HepG2 (cell line): ENCODE measurements at regions not wholly inside any gene's neighbourhood (a gene's known extent, or its start where the extent isn't known, plus 50 kb on each side); places are given as distances from the start of the nearest gene placed in this dataset.
A peak's percentile ranks its signal among the peaks of the same experiment; 100 is the strongest.

ENCODE experiments used
- ETV6 ChIP-seq: sonication (generic); formaldehyde crosslinking; conservative IDR thresholded peaks from 2 replicates; pipeline ENCODE4 v1.4.0; 2020; ENCODE audit warnings: missing genetic modification reagents
- FOXK2 ChIP-seq: fragments of 450-650 bp; IDR thresholded peaks from 2 replicates; pipeline ENCODE4 v1.6.1; 2016
- GMEB1 ChIP-seq: sonication (generic); formaldehyde crosslinking; IDR thresholded peaks from 2 replicates; pipeline ENCODE4 v1.5.1; 2020; ENCODE audit warnings: missing genetic modification reagents, mild to moderate bottlenecking, borderline replicate concordance
- HNRNPK ChIP-seq: fragments of 200-400 bp; formaldehyde crosslinking; IDR thresholded peaks from 2 replicates; pipeline ENCODE4 v1.6.1; 2018; ENCODE audit warnings: low read length, low read depth, moderate library complexity, mild to moderate bottlenecking; ENCODE audit not compliant: poor library complexity, severe bottlenecking
- MEF2D ChIP-seq: sonication (generic); formaldehyde crosslinking; IDR thresholded peaks from 2 replicates; pipeline ENCODE4 v1.5.1; 2020; ENCODE audit warnings: mild to moderate bottlenecking, missing genetic modification reagents
- MTERF4 ChIP-seq: sonication (generic); formaldehyde crosslinking; IDR thresholded peaks from 2 replicates; pipeline ENCODE4 v1.8.0; 2023; ENCODE audit warnings: mild to moderate bottlenecking, missing genetic modification reagents
- PATZ1 ChIP-seq: sonication (generic); formaldehyde crosslinking; IDR thresholded peaks from 2 replicates; pipeline ENCODE4 v1.4.0; 2020; ENCODE audit warnings: missing genetic modification reagents
- SALL1 ChIP-seq: sonication (generic); formaldehyde crosslinking; IDR thresholded peaks from 2 replicates; pipeline ENCODE4 v1.8.0; 2022; ENCODE audit warnings: mild to moderate bottlenecking, missing genetic modification reagents
- SNAPC4 ChIP-seq: sonication (generic); formaldehyde crosslinking; IDR thresholded peaks from 2 replicates; pipeline ENCODE4 v1.4.0; 2020; ENCODE audit warnings: mild to moderate bottlenecking, missing genetic modification reagents
- TMF1 ChIP-seq: sonication (generic); formaldehyde crosslinking; IDR thresholded peaks from 2 replicates; pipeline ENCODE4 v1.8.1; 2022; ENCODE audit warnings: low read depth, missing genetic modification reagents
- ZIK1 ChIP-seq: sonication (generic); formaldehyde crosslinking; IDR thresholded peaks from 2 replicates; pipeline ENCODE4 v1.5.0; 2020; ENCODE audit warnings: mild to moderate bottlenecking, low read depth, missing genetic modification reagents, borderline replicate concordance
- ZMYM3 ChIP-seq: sonication (generic); formaldehyde crosslinking; IDR thresholded peaks from 2 replicates; pipeline ENCODE4 v1.5.1; 2020; ENCODE audit warnings: mild to moderate bottlenecking, missing genetic modification reagents
- ZNF350 ChIP-seq: sonication (generic); formaldehyde crosslinking; IDR thresholded peaks from 2 replicates; pipeline ENCODE4 v1.4.0; 2020; ENCODE audit warnings: mild to moderate bottlenecking, low read depth, missing genetic modification reagents, borderline replicate concordance
- ZNF503 ChIP-seq: sonication (generic); formaldehyde crosslinking; IDR thresholded peaks from 2 replicates; pipeline ENCODE4 v1.4.0; 2020; ENCODE audit warnings: missing genetic modification reagents
- ZNF564 ChIP-seq: sonication (generic); formaldehyde crosslinking; IDR thresholded peaks from 2 replicates; pipeline ENCODE4 v1.8.1; 2023; ENCODE audit warnings: mild to moderate bottlenecking, missing genetic modification reagents
- ZNF629 ChIP-seq: sonication (generic); formaldehyde crosslinking; conservative IDR thresholded peaks from 2 replicates; pipeline ENCODE4 v1.5.0; 2020; ENCODE audit warnings: missing genetic modification reagents
- ZSCAN12 ChIP-seq: sonication (generic); formaldehyde crosslinking; IDR thresholded peaks from 2 replicates; pipeline ENCODE4 v1.9.0; 2021; ENCODE audit warnings: mild to moderate bottlenecking, missing genetic modification reagents
- ZSCAN20 ChIP-seq: sonication (generic); formaldehyde crosslinking; IDR thresholded peaks from 2 replicates; pipeline ENCODE4 v1.4.0; 2020; ENCODE audit warnings: missing genetic modification reagents, mild to moderate bottlenecking, borderline replicate concordance
- ZSCAN29 ChIP-seq: sonication (generic); formaldehyde crosslinking; conservative IDR thresholded peaks from 2 replicates; pipeline ENCODE4 v1.4.0; 2020; ENCODE audit warnings: mild to moderate bottlenecking, missing genetic modification reagents

- TF ChIP-seq ZNF564 (CRISPR knock-in tag) (no peak), MTERF4 (CRISPR knock-in tag) (no peak), SNAPC4 (CRISPR knock-in tag) (no peak), ZNF629 (CRISPR knock-in tag) (no peak), MEF2D (no peak), SALL1 (peak; percentile 16; the same call in 1 of the 2 replicates), ZNF503 (CRISPR knock-in tag) (no peak), TMF1 (CRISPR knock-in tag) (no peak), ZMYM3 (no peak), HNRNPK (peak; percentile 31), ZSCAN12 (CRISPR knock-in tag) (no peak), ETV6 (no peak), ZSCAN29 (no peak), ZNF350 (CRISPR knock-in tag) (no peak), ZSCAN20 (CRISPR knock-in tag) (no peak), ZIK1 (CRISPR knock-in tag) (no peak), PATZ1 (0 out of 2 replicates have a peak, but pooled peaks have one; percentile 18), FOXK2 (no peak), GMEB1 (CRISPR knock-in tag) (no peak)
These were observed 210.0 kb downstream of the DLL1 start (continued) for GRCh38 chr6:170080828-170081371.
